Right lobe of liver (tissue), 6 donors: ENCODE measurements at regions not wholly inside any gene's neighbourhood (a gene's known extent, or its start where the extent isn't known, plus 50 kb on each side); places are given as distances from the start of the nearest gene placed in this dataset.
A peak's percentile ranks its signal among the peaks of the same experiment; 100 is the strongest.

ENCODE experiments used
- ATAC-seq, 4 donors: fragments of 200-7000 bp; cut with Tn5 transposase; one replicate each; pipeline ENCODE4 v1.9.1; 2020; ENCODE audit warnings: mild to moderate bottlenecking in 4 of 4, moderate library complexity in 4 of 4
- DNase-seq, 3 donors: peaks; one replicate each; pipeline ENCODE4 v3.0.0-alpha.2; 2020
- H3K27ac ChIP-seq, 3 donors: fragments of 200-600 bp; one replicate each; pipeline ENCODE4 v1.8.0; 2022
- H3K27me3 ChIP-seq, 2 donors: fragments of 200-600 bp; one replicate each; pipeline ENCODE4 v1.8.0; 2022
- H3K36me3 ChIP-seq, 4 donors: fragments of 200-600 bp; sonication (generic) in 1 of 4; one replicate each; pipeline versions ENCODE4 v1.5.1 to v1.8.0; 2017 to 2022; ENCODE audit warnings: control low read depth in 1 of 4
- H3K4me1 ChIP-seq, 4 donors: fragments of 200-600 bp; sonication (generic) in 1 of 4; one replicate each; pipeline versions ENCODE4 v1.5.1 to v1.8.0; 2017 to 2022; ENCODE audit warnings: control low read depth in 1 of 4
- H3K4me3 ChIP-seq, 3 donors: fragments of 200-600 bp; one replicate each; pipeline ENCODE4 v1.8.0; 2022
- H3K9me3 ChIP-seq, 4 donors: fragments of 200-600 bp; sonication (generic) in 1 of 4; one replicate each; pipeline versions ENCODE4 v1.5.1 to v1.8.0; 2017 to 2022; ENCODE audit warnings: control low read depth in 1 of 4
- CTCF ChIP-seq, 4 donors: fragments of 200-600 bp in 3 of 4; fragments of 450-650 bp in 1 of 4; IDR thresholded peaks; one replicate each; pipeline versions ENCODE4 v1.5.1 to v1.8.0; 2016 to 2022; ENCODE audit warnings: antibody characterized with exemption in 4 of 4, mild to moderate bottlenecking in 2 of 4
- POLR2A ChIP-seq: fragments of 450-650 bp; IDR thresholded peaks from one replicate; pipeline ENCODE4 v1.6.1; 2017; ENCODE audit warnings: antibody characterized with exemption, mild to moderate bottlenecking
- WGBS: methylation state at CpG from one replicate; pipeline ENCODE4 v1.1.6; 2018; ENCODE audit warnings: low coverage, low lambda C conversion rate; ENCODE audit not compliant: insufficient coverage; ENCODE audit errors: missing lambda C conversion rate; 5-methylcytosine and 5-hydroxymethylcytosine counted together
- intact Hi-C, 2 donors: fragments of 100-400 bp; cut with DNase I; formaldehyde crosslinking; loops; one replicate each; pipeline versions ENCODE4 v1.11.2 to v1.14.1; 2022
- donor health status: DM: no; HTN: yes; CAD: no.
- donor health status: DM: no; HTN: no; CAD: no.
- donor health status: DM: no; HTN: no; CAD: no.
- donor health status: DM: no; HTN: yes; CAD: no.
- donor health status: DM: no; HTN: yes; CAD: no.

- DNase-seq (no peak), ATAC-seq (no peak)
- no peaks in the 10 kb centered on the region for H3K36me3 ChIP-seq
- no peaks in the 10 kb centered on the region for H3K9me3 ChIP-seq
- no peak for TF ChIP-seq CTCF (IDR thresholded peaks at IDR 0.05)
- TF ChIP-seq POLR2A = no peak
- intact Hi-C loops = no loop called here
- H3K27me3 ChIP-seq = no peaks in the 10 kb centered on the region
- H3K4me1 ChIP-seq = no peaks in the 10 kb centered on the region
- H3K4me3 ChIP-seq = no peak overlapping the region
- H3K27ac ChIP-seq = no peak overlapping the region
These were observed 428.7 kb downstream of the FGF9 start for GRCh38 chr13:22099585-22099984.

DNA sequence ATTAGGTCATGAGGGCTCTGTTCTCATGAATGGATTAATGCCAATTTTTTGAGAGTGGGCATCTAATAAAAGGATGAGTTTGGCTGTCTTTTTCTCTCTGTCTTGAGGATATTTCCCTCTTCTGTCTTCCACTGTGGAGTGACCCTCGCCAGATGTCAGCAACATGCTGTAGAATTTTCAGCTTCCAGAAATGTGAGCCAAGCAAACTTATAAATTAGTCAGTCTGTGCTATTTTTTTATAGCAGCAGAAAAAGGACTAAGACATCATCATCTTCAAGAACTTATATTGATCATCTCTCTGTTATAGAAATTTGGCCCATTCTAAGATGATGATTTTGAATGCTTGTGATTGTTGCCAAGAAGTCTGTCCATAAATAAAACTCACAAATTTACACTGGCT lies 431.4 kb downstream of the FGF9 start:
- Histone ChIP-seq H3K4me1 (peaks cover 0 to 3% (median 1%) of the 10 kb centered on the region in 4 donors), H3K4me3 (no peak overlapping the region), H3K27me3 (no peaks in the 10 kb centered on the region), H3K27ac (no peak overlapping the region), H3K9me3 (no peaks in the 10 kb centered on the region), H3K36me3 (no peaks in the 10 kb centered on the region)
- intact Hi-C loops = no loop called here
- ATAC-seq = no peak
- no peak for DNase-seq
- TF ChIP-seq POLR2A = no peak
- TF ChIP-seq CTCF (IDR thresholded peaks at IDR 0.05) = no peak
- 67% methylated on average over 1 of the region's 1 CpG for WGBS

- no peaks in the 10 kb centered on the region for H3K27me3 ChIP-seq
- H3K4me3 ChIP-seq = no peak overlapping the region
- peak in 1 of 4 donors; percentile 20 for ATAC-seq
- H3K4me1 ChIP-seq = peaks cover 0 to 13% (median 6%) of the 10 kb centered on the region in 4 donors
- no peak for DNase-seq
- intact Hi-C loops = no loop called here
- TF ChIP-seq POLR2A (no peak), CTCF (IDR thresholded peaks at IDR 0.05) (peak in 3 of 4 donors; percentile 5 to 17 (median 5))
- H3K36me3 ChIP-seq = no peaks in the 10 kb centered on the region
- WGBS = 66% methylated on average over 7 of the region's 10 CpGs
- no peak overlapping the region for H3K27ac ChIP-seq
- no peaks in the 10 kb centered on the region for H3K9me3 ChIP-seq
These were observed 432.5 kb downstream of the FGF9 start for GRCh38 chr13:22103046-22104027.

DNA sequence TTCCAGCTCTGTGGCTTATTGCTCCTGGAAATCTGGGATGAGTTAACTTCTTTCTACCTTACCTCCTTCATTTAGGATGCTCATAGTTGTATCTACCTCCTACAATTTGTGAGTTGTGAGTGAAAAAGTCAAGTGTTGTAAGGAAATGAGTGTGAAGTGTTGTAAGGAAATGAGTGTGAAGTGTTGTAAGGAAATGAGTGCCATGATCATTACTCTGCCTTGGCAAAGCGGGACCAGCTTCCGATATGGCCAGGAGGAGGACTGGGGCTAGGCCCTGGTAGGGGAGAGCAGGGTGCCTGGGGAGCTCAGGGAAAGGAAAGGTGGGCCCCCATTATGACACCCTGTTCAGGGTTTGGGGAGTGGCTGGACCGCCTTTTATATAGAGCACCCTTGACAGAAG lies 435.2 kb downstream of the FGF9 start:
- no peak for DNase-seq
- WGBS = 100% methylated on average over 2 of the region's 3 CpGs
- Histone ChIP-seq H3K4me1 (peaks cover 0 to 22% (median 10%) of the 10 kb centered on the region in 4 donors), H3K27ac (no peak overlapping the region), H3K27me3 (no peaks in the 10 kb centered on the region), H3K36me3 (no peaks in the 10 kb centered on the region), H3K9me3 (no peaks in the 10 kb centered on the region), H3K4me3 (no peak overlapping the region)
- intact Hi-C loops = no loop called here
- TF ChIP-seq POLR2A (no peak), CTCF (IDR thresholded peaks at IDR 0.05) (no peak)
- ATAC-seq = no peak
